Kidney epithelial cell (primary cell): ENCODE measurements at regions not wholly inside any gene's neighbourhood (a gene's known extent, or its start where the extent isn't known, plus 50 kb on each side); places are given as distances from the start of the nearest gene placed in this dataset.

Experiments
- DNase-seq: peaks from one replicate; pipeline ENCODE4 v3.0.0-alpha.2; 2010; ENCODE audit warnings: low read depth
- H3K27me3 ChIP-seq: 2 replicates; pipeline ENCODE4 v1.6.0; 2011; ENCODE audit warnings: low read length; ENCODE audit not compliant: control insufficient read depth, insufficient read depth
- H3K36me3 ChIP-seq: 2 replicates; pipeline ENCODE4 v1.5.1; 2011; ENCODE audit warnings: low read length; ENCODE audit not compliant: control insufficient read depth, insufficient read depth
- H3K4me3 ChIP-seq: 2 replicates; pipeline ENCODE4 v1.5.1; 2011; ENCODE audit warnings: low read depth, mild to moderate bottlenecking, control low read depth, low read length
- TF ChIP-seq, protein P1 (sequence below): IDR thresholded peaks from 2 replicates; pipeline ENCODE4 v1.5.1; 2011; ENCODE audit warnings: mild to moderate bottlenecking, moderate library complexity, low read length, control low read depth, inconsistent platforms; ENCODE audit not compliant: insufficient read depth, poor library complexity, severe bottlenecking

GRCh38 chr6:170174124-170174770 lies 116.6 kb downstream of the DLL1 start:
- no peak for DNase-seq
- Histone ChIP-seq H3K27me3 (no peaks in the 10 kb centered on the region), H3K36me3 (no peaks in the 10 kb centered on the region), H3K4me3 (no peak overlapping the region)
- TF ChIP-seq, protein P1, sequence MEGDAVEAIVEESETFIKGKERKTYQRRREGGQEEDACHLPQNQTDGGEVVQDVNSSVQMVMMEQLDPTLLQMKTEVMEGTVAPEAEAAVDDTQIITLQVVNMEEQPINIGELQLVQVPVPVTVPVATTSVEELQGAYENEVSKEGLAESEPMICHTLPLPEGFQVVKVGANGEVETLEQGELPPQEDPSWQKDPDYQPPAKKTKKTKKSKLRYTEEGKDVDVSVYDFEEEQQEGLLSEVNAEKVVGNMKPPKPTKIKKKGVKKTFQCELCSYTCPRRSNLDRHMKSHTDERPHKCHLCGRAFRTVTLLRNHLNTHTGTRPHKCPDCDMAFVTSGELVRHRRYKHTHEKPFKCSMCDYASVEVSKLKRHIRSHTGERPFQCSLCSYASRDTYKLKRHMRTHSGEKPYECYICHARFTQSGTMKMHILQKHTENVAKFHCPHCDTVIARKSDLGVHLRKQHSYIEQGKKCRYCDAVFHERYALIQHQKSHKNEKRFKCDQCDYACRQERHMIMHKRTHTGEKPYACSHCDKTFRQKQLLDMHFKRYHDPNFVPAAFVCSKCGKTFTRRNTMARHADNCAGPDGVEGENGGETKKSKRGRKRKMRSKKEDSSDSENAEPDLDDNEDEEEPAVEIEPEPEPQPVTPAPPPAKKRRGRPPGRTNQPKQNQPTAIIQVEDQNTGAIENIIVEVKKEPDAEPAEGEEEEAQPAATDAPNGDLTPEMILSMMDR, result no peak

GRCh38 chr6:170173335-170173881 lies 117.5 kb downstream of the DLL1 start:
- DNase-seq, result no peak
- Histone ChIP-seq H3K27me3 (no peaks in the 10 kb centered on the region), H3K36me3 (no peaks in the 10 kb centered on the region), H3K4me3 (no peak overlapping the region)
- TF ChIP-seq, protein P1, result no peak

DNA sequence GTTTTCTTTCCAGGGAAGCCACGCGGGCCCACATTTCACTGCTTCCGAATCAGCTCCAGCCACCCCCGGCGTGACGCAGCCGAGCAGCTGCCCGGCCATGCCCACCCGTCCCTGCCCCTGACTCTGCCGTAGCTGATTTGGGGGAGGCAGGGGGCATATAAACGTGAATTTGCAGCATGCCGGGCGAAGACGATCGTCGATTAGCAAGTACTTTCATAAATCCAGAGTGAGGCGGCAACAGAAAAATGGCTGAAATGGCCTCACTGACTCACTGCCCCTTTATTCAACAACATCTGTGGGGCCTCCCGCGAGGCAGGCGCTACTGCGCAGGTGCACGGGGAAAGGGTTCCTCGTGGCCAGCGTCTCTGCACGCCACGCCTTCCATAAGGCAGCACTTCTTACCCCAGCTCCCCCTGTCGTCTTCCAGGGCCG lies 118.0 kb downstream of the DLL1 start:
- Histone ChIP-seq H3K4me3 (no peak overlapping the region), H3K27me3 (no peaks in the 10 kb centered on the region), H3K36me3 (no peaks in the 10 kb centered on the region)
- DNase-seq, result no peak
- TF ChIP-seq, protein P1, result no peak

DNA sequence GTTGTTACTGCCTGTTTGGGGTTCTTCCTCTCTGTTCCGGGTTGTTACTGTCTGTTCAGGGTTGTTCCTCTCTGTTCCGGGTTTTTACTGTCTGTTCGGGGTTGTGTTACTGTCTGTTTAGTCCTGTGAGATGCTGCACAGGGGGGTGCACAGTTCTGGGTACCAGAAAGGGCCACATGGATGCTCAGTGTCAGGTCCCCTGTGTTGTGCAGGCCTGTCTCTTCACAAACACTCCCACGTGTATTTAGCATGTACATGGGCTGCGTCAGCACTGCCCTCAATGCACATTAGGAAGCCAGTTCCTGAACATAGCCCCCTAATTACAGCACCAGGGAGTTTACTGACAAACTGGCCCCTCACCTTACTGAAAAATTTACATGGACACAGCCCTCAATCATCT lies 118.5 kb downstream of the DLL1 start:
- no peaks in the 10 kb centered on the region for H3K36me3 ChIP-seq
- TF ChIP-seq, protein P1, result no peak
- DNase-seq, result no peak

GRCh38 chr6:170167657-170168159 lies 123.2 kb downstream of the DLL1 start:
- H3K27me3 ChIP-seq, result no peaks in the 10 kb centered on the region
- TF ChIP-seq, protein P1, result no peak
- no peak for DNase-seq
- no peaks in the 10 kb centered on the region for H3K36me3 ChIP-seq
- no peak overlapping the region for H3K4me3 ChIP-seq

More for the DNA sequence above, 118.5 kb downstream of the DLL1 start:
- Histone ChIP-seq H3K4me3 (no peak overlapping the region), H3K27me3 (no peaks in the 10 kb centered on the region)

- no peak overlapping the region for H3K4me3 ChIP-seq
- TF ChIP-seq, protein P1, result no peak
- DNase-seq, result no peak
- no peaks in the 10 kb centered on the region for H3K27me3 ChIP-seq
- no peaks in the 10 kb centered on the region for H3K36me3 ChIP-seq
These were observed 124.3 kb downstream of the DLL1 start for GRCh38 chr6:170166511-170167122.
